ENCODE measurements at regions not wholly inside any gene's neighbourhood (a gene's known extent, or its start where the extent isn't known, plus 50 kb on each side); places are given as distances from the start of the nearest gene placed in this dataset.

DNA sequence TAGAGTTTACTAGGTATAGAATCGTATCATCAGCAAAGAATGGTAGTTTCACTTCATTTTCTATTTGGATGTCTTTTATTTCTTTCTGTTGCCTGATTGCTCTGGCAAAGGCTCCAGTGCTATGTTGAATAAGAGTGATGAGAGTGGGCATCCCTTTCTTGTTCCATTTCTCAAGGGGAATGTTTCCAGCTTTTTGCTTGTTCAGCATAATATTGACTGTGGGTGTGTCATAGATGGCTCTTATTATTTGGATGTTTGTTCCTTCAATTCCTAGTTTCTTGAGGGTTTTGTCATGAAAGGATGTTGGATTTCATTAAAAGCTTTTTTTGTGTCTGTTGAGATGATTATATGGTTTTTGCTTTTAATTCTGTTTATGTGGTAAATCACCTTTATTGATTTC lies 1114.5 kb downstream of the RAPGEF2 start:
- H3K36me3 ChIP-seq: no peaks in the 10 kb centered on the region
- intact Hi-C loops (cut with micrococcal nuclease): no loop called here
- no peaks in the 10 kb centered on the region for H3K27me3 ChIP-seq (ENCODE audit: low read depth)
- H3K9me3 ChIP-seq (replicated peaks): peaks cover 69% of the 10 kb centered on the region
- no peaks in the 10 kb centered on the region for H3K4me1 ChIP-seq
- H3K4me3 ChIP-seq: no peak overlapping the region
- no peak overlapping the region for H3K27ac ChIP-seq (replicated peaks)
- no peak for DNase-seq
- TF ChIP-seq, protein P1, sequence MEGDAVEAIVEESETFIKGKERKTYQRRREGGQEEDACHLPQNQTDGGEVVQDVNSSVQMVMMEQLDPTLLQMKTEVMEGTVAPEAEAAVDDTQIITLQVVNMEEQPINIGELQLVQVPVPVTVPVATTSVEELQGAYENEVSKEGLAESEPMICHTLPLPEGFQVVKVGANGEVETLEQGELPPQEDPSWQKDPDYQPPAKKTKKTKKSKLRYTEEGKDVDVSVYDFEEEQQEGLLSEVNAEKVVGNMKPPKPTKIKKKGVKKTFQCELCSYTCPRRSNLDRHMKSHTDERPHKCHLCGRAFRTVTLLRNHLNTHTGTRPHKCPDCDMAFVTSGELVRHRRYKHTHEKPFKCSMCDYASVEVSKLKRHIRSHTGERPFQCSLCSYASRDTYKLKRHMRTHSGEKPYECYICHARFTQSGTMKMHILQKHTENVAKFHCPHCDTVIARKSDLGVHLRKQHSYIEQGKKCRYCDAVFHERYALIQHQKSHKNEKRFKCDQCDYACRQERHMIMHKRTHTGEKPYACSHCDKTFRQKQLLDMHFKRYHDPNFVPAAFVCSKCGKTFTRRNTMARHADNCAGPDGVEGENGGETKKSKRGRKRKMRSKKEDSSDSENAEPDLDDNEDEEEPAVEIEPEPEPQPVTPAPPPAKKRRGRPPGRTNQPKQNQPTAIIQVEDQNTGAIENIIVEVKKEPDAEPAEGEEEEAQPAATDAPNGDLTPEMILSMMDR (IDR thresholded peaks at IDR 0.05; ENCODE audit: borderline replicate concordance): no peak

DNA sequence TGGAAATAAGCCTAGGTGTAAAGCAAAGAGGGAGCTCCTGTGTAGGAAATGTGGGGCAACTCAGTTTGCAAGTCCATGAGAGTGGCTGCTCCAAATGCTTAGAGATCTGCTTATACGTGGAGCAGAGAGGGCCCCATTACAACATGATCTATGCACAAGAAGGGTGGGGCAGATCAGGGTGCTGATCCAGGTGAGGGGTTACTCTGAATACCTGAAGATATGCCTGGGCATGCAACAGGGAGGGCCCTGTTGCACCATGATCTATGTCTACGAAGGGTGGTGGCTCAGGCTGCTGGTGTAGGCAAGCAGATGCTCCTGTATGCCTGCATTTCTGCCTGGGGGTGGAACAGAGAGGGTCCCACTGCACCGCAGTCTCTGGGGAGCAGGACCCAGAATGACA lies 1121.2 kb downstream of the RAPGEF2 start:
- Histone ChIP-seq H3K27ac (replicated peaks) (no peak overlapping the region), H3K9me3 (replicated peaks) (peaks cover 29% of the 10 kb centered on the region), H3K27me3 (ENCODE audit: low read depth) (no peaks in the 10 kb centered on the region), H3K4me3 (no peak overlapping the region), H3K4me1 (no peaks in the 10 kb centered on the region), H3K36me3 (no peaks in the 10 kb centered on the region)
- no peak for DNase-seq
- intact Hi-C loops (cut with micrococcal nuclease): no loop called here
- TF ChIP-seq, protein P1 (IDR thresholded peaks at IDR 0.05; ENCODE audit: borderline replicate concordance): no peak

DNA sequence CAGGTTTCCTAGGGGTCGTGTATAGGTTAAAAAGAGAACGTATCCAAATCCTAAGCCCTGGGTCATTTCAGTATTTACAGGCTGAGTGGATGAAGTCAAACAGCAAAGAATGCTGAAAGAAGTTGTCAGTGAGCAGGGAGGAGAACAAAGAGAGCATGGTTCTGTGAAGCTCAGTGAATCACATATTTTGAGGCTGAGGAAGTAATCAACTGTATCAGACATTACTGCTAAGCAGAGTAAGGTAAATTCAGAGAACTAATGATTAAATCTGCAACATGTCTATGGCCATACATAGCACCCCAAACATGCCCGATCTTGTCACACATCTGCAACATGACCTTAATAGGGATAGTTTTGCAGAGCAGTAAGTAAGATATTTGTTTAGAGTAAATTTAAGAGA lies 1130.3 kb downstream of the RAPGEF2 start:
- Histone ChIP-seq H3K27ac (replicated peaks) (no peak overlapping the region), H3K4me1 (no peaks in the 10 kb centered on the region), H3K4me3 (no peak overlapping the region), H3K27me3 (ENCODE audit: low read depth) (no peaks in the 10 kb centered on the region), H3K9me3 (replicated peaks) (no peaks in the 10 kb centered on the region), H3K36me3 (no peaks in the 10 kb centered on the region)
- TF ChIP-seq, protein P1 (IDR thresholded peaks at IDR 0.05; ENCODE audit: borderline replicate concordance): no peak
- intact Hi-C loops (cut with micrococcal nuclease): no loop called here
- no peak for DNase-seq

DNA sequence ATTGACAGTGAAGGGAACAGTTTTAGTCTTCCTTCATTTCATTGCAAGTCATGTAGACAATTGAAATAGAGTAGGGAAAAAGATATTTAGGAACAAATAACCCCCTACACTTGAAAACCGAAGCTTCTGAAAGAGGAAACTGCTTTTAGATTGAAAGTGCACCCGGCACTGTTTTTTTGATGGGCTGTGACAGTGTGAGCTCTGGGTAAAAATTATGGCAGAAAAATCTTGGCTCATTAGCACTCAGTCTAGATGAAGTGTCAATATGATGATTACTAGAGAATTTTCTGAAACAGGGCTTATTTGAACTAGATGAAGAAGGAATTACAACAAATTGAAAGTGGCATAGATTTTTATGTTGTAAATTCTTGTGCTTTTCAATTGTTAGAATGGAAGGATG lies 1132.4 kb downstream of the RAPGEF2 start:
- H3K9me3 ChIP-seq (replicated peaks): peaks cover 3% of the 10 kb centered on the region
- no peak overlapping the region for H3K4me3 ChIP-seq
- H3K4me1 ChIP-seq: no peaks in the 10 kb centered on the region
- TF ChIP-seq, protein P1 (IDR thresholded peaks at IDR 0.05; ENCODE audit: borderline replicate concordance): no peak
- H3K27ac ChIP-seq (replicated peaks): no peak overlapping the region
- H3K36me3 ChIP-seq: no peaks in the 10 kb centered on the region
- H3K27me3 ChIP-seq (ENCODE audit: low read depth): no peaks in the 10 kb centered on the region
- no peak for DNase-seq
- intact Hi-C loops (cut with micrococcal nuclease): no loop called here

DNA sequence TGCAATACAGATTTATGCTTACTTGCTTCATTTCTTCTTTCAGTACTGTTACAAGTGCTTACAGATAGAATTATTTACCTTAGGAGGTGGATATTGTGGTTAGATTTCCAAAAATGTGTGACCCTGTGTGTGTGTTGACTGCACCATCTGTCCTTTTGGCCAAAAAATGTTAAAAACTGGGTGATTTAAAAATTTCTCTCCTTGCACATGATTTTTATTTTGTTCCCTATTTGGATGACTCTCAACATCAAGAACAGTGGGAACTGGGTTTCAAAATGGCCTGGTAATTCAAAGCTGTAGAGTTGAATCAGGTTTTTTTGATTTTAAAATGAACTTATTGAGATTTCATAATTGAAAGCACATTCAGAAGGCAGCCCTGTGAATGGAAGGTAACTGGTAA lies 1132.9 kb downstream of the RAPGEF2 start:
- intact Hi-C loops (cut with micrococcal nuclease): no loop called here
- no peaks in the 10 kb centered on the region for H3K36me3 ChIP-seq
- H3K27me3 ChIP-seq (ENCODE audit: low read depth): no peaks in the 10 kb centered on the region
- H3K4me3 ChIP-seq: no peak overlapping the region
- no peaks in the 10 kb centered on the region for H3K4me1 ChIP-seq
- H3K9me3 ChIP-seq (replicated peaks): peaks cover 8% of the 10 kb centered on the region
- no peak for DNase-seq
- no peak overlapping the region for H3K27ac ChIP-seq (replicated peaks)
- TF ChIP-seq, protein P1 (IDR thresholded peaks at IDR 0.05; ENCODE audit: borderline replicate concordance): no peak

DNA sequence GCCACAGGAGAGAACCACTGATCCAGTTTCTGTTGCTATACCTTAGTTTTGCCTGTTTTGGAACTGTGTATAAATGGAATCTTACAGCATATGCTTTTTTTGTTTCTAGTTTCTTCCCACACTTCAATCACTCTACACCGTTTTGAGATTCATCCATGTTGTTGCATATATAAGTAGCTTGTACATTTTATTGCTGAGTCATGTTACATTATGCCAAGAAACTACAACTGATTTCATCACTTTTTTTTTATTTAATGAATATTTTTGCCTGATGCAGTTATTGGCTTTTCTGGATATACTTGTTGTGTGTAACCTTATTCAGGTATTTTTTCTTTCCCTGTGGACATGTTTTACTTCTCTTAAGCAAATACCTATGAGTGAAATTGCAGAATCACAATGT lies 1135.9 kb downstream of the RAPGEF2 start:
- Histone ChIP-seq H3K27me3 (ENCODE audit: low read depth) (no peaks in the 10 kb centered on the region), H3K27ac (replicated peaks) (no peak overlapping the region), H3K4me3 (no peak overlapping the region), H3K4me1 (no peaks in the 10 kb centered on the region), H3K9me3 (replicated peaks) (peaks cover 17% of the 10 kb centered on the region), H3K36me3 (no peaks in the 10 kb centered on the region)
- TF ChIP-seq, protein P1 (IDR thresholded peaks at IDR 0.05; ENCODE audit: borderline replicate concordance): no peak
- intact Hi-C loops (cut with micrococcal nuclease): no loop called here
- DNase-seq: no peak
